B cell (primary cell): ENCODE measurements at regions not wholly inside any gene's neighbourhood (a gene's known extent, or its start where the extent isn't known, plus 50 kb on each side); places are given as distances from the start of the nearest gene placed in this dataset.

ENCODE experiments used
- CTCF ChIP-seq: fragments of 200-600 bp; IDR thresholded peaks from one replicate; pipeline ENCODE4 v1.8.0; 2022; ENCODE audit warnings: antibody characterized with exemption, mild to moderate bottlenecking
- EZH2 ChIP-seq: IDR thresholded peaks from 2 replicates; pipeline ENCODE4 v1.6.1; 2012; ENCODE audit warnings: borderline replicate concordance, low read depth, mild to moderate bottlenecking, moderate library complexity, low read length; ENCODE audit not compliant: insufficient read depth, poor library complexity, severe bottlenecking

DNA sequence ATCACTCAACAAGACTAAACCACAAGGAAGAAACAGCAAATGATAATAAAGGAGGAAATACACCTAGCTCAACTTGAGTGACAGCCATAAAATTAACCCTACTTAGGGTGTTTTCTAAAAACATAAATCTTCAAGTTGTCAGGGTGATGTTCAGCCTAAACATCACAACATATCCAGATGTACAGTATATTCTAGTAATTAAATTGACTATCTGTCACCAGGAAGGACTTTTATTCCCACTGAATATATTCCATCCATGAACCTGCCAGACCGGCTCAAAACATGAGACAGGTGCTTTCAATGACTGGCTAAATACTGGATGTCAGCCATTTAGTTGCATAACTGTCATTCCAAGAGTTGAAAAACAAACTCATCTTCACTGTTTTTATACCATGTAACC, 298.1 kb upstream of the NEBL start:
- TF ChIP-seq CTCF: no peak
- TF ChIP-seq EZH2: no peak
